GM19397 (cell line): ENCODE measurements at regions not wholly inside any gene's neighbourhood (a gene's known extent, or its start where the extent isn't known, plus 50 kb on each side); places are given as distances from the start of the nearest gene placed in this dataset.
A peak's percentile ranks its signal among the peaks of the same experiment; 100 is the strongest.
"Not testable (repeated sequence)": the region's sequence is repeated elsewhere in the genome, so short reads cannot be mapped to it uniquely, and the experiment has no call there.

Experiments used
- ATAC-seq: cut with Tn5 transposase; IDR thresholded peaks from one replicate; pipeline ENCODE4 v1.9.1; 2021; ENCODE audit warnings: mild to moderate bottlenecking, moderate library complexity; ENCODE audit not compliant: unreplicated experiment

DNA sequence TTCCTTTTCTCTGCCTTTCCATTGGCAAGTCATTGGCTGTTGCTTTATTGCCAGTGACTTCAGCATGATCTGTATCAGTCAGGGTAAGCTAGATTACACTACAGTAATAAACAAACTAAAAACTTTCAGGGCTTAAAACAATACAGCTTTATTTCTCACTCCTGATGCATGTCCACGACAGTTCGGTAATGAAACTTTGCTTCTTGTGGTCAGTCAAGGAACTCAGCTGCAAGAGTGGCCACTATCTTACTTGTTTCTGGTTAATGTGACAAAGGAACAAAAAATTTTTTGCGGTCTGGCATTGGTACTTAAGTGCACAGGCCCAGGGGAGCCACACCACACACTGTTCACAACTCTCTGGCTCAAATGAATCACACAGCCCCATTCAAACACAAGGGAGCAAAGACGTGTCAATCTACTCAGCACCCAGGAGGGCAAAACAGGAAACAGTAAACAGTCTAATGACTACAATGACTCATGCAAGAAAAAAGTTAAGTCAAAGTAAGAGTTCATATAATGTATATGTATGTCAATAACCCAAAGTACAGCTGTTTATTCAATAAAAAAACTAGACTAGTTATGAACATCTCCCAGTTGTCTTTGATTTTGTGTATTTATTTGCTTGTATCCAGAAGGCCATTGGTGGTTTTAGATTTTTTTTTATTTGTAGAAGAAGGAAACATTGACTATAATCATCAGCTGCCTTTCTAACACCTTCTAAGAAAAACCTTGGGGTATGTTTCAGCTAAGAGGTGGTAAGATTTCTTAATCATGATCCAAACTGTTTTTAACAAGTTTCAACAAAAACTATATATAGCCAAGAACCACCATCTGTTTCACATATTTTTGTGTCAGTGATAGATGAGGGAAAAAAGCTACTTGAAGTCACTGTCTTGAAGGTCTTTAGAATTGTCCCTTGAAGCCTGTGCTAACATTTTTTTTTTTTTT, 134.4 kb upstream of the FAM3C start:
- ATAC-seq: peak; percentile 99

DNA sequence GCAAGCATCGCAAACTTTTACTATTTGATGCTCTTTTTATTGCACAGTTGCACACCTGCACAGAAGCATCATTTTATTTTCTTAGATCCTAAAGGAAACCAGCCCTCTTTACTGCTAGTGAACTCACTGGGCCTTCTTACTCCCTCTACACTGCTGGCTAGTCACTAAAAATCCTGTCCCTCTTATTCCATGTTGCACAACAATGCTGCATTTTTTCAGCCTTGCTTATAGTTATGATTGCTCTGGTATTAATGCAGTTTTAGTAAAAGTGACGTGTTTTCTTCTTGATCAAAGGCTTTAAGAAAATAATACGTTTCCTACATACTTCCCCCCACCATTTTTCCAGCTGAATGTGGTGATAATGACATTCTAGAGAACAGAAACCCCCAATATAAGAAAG, 132.9 kb upstream of the FAM3C start:
- no peak for ATAC-seq

DNA sequence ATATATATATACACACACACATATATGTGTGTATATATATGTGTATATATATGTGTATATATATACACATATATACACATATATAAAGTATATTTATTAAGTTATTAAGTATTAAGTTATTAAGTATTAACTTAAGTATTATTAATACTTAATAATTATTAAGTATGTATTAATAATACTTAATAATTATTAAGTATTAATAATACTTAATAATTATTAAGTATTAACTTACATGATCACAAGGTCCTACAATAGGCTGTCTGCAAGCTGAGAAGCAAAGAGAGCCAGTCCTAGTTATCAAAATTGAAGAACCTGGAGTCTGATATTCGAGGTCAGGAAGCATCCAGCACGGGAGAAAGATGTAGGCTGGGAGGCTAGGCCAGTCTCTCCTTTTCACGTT, 130.1 kb upstream of the FAM3C start:
- not testable (repeated sequence) for ATAC-seq

DNA sequence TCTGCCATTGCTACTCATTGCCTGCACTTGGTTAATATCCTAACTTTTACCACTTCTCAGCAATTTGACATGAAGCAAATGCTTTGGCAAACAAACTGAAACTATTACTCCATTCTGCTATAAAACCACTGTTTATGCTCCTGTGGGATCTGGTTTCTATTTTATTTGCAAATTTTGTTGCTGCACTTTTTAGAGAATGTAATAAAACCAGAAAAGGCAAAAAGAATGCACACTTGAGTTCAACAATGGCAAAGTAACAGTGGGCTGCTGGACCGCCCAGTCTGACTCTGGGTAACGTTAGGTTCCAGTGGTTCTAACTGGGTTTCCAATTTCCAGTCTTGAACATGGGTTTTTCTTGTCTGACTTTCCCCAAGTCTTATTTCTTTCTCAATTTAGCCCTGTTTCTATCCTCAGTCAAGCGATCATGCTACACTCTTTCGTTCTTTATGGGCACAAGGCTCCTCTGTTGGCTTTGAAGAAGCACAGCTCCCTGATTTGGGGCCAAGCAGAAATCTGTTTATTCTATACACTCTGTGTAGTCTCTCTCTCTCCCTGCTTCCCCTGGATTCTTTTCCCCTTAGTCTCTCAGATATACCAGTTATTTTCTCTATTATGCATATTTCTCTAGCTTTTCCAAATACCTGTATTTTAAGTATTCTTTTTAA, 129.2 kb upstream of the FAM3C start:
- no peak for ATAC-seq

DNA sequence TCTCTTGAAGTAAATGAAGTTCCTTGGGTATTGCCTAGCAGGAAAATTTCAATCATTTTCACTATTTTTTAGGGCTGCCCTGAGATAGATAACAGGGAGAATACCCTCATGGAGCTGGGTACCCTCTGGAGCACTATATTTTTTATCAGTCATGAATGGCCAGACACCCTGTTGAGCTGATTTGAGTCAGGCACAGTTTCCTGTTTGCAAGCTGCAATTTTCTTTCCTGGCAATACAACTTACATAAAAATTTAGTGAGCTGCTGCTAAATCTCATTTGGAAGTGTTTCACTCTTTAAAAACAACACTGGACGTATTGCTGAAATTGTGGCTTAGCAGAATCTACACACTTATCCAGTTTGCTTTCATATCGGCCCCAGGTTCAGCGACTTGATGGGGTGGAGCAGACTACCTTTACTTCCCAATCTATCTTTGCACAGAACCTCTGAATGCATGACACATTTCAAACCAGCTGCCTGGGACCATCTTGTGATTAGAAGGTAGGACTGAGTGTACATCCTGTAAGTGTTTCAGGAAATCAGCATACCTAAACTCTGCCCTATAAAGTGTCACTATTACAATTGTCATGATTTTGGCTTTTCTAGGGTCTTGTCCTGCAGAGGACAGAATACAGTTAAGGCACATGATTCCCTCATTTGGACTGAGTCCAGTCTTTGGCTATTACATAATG, 125.7 kb upstream of the FAM3C start:
- ATAC-seq: no peak

DNA sequence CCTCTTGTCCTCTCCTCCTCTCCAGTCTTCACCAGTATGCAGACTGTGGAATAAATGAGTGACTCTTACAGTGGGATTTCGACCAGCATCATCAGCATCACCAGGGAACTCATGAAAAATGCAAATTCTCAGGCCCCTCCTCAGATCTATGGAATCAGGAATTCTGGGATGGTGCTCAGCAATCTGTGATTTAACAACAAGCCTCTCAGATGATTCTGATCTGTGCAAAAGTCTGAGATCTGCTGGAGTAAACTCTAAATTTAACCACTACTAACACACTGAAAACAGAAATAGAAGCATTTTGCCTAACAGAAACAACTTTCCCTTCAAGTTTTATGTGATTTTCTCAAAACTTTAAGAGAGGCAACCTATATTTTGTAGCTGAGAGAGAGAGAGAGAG, 124.8 kb upstream of the FAM3C start:
- ATAC-seq: no peak

DNA sequence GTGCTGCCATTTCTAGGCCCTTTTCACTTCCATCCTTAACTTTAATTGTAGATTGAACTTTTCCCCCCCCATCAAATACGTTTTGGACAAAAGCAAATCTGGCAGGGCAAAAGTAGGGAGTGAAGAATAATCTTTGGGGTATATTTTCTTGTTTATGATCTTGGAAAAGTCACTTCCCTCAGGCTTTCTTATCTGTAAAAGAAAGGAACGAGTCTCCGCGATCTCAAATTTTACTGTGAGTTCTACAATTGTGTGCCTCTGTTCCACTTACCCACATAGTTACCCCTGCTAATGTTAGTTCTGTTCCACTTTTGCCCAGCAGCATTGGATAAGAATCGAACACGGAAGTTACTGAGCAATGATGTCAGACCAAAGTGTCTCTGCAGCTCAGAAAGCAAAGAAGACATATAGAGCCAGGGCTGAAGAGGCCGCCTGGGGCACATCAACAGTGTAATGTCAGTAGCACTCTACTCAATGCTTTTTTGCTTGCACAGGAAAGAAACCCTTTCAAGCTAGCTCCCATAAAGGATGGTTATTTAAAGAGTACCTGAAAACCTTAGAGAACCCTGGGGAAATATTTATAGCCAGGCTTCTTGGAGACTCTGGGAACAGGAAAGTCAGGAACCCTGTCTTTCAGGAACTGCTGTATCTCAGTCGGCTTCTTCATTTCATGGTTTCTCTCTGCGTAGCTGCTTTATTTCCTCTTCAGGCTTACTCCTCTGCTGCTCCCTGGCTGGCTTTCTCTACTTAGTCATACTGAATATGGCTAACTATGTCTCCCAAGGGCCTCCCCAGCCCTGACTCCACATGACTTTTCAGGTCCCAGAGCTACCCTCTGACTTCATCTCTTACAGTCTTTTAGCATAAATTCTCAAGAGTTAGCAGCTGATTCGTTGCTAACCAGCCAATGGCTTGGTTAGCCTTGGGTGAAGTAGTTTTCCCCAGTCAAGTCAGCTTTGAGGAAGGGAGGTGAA, 123.7 kb upstream of the FAM3C start:
- ATAC-seq: peak; percentile 64

DNA sequence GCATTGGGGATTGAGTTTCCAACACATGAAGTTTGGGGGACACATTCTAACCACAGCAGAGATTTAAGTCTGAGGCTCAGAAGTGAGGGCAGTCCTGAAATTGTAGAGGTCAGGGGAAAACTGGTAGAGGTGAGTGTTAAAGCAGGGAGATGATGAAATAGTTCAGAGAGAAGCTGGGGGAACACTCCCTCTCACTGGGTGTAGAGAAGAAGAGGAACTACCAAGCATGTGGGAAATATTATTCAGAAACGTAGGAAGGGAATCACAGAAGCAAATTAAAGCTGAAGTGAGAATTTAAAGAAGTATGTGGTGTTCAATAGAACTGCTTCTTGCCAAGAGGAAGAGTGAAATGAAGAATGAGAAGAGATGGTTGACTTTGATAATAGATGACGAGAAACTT, 121.5 kb upstream of the FAM3C start:
- no peak for ATAC-seq

DNA sequence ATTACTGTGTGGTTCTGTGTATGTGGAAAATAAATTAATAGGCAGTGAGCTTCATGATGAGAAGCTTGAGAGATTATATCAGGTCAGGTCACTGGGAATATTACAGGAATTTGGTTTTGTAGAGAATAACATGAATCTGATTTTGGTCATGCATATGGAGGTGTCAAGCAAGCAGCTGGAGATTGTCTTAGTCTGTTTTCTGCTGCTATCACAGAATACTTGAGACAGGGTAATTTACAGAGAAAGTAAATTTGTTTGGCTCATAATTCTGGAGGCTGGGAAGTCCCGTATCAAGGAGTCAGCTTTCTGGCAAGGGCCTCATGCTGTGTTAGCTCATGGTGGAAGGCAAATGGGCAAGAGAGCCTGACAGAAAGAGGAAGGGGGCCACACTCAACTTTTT, 120.7 kb upstream of the FAM3C start:
- ATAC-seq: no peak

DNA sequence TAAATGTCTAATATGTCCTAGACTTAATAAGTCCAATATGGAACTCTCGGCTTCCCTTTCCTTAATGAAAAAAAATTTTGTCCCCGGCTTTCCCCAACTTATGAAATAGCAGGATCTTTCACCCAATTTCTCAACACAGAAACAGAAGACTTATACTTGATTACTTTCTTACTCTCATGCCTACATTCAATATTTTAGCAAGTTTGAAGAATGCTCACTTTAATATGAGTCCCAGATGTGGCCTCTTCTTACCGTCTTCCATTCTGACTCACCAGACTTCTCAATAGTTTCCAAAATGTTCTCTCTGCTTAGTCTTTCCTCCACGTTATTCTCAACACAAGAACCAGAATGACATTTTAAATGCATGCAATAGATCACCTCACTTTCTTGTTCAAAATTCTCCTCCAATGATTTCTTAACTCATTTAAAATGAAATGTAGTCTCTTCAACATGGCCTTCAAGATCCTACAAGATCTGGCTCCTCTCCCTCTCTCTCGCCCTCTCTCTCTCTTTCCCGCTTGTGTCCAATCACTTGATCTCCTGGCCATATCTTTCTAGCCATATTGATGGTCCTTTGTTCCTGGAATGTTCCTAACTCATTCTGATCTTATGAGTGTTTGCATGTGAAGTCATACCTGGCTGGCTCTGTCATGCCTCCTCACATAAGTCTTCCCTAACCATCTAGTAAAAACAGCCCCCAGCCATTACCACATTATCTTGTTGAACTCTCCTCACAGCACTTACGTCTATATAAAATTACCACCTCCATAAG, 119.7 kb upstream of the FAM3C start:
- no peak for ATAC-seq

DNA sequence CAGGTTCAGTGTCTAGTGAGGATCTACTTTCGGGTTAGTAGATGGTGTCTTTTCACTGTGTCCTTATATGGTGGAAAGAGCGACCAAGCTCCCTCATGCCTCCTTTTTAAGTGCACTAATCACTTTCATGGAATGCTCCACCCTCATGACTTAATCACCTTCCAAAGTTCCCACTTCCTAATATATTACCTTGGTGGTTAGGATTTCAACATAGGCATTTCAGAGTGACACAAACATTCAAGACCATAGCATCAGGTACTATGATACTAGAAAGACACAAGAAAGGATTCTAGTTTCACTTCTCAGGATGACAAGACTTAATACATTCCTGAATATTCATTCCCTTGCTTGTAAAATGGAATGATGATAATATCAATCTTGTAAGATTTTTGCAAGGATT, 119.1 kb upstream of the FAM3C start:
- no peak for ATAC-seq

DNA sequence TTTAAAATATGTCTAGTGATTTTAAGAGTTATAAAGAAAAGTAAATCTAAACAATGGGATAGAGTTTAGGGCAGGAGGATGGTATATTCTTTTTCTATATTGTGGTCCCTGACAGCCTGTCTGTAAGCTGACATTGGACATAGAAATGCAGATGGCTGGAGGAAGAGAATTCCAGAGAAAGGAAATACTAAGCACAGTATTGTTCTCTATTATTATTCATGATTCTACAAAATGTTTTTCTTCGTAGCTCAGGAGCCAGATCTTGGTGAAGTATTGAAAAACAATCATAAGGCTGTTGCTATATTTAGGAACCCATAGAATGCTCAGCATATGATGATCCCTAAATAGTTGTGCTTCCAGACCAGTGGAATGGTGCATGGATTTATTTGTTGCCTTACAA, 117.0 kb upstream of the FAM3C start:
- ATAC-seq: no peak

DNA sequence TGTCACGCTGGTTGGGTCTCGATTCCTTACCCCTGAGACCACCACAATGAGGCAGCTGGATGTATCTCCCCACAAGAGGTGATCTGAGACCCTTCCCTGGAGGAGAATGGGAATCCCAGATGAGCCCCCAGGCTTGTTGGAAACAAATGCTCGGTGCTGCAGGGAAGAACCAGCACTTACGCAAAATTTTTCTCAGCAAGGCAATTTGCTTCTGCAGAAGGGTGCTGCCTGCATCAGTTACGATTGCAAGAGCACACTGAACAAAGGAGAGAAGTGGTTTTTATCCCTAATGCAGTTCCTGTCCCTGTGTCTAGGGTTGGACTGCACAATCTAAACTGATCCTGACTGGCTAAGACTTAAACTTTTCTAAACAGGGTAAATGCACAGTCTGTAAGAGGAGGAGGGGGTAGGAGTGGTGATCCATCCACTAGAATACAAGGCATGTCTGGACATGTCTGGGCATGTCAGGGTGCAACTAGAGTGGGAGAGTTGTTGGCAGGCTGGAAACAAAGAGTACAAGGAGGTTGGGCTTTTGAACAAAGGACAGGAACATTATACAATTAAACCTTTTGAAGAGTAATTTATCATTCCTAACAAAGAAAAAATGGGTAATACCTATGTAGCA, 114.9 kb upstream of the FAM3C start:
- no peak for ATAC-seq

DNA sequence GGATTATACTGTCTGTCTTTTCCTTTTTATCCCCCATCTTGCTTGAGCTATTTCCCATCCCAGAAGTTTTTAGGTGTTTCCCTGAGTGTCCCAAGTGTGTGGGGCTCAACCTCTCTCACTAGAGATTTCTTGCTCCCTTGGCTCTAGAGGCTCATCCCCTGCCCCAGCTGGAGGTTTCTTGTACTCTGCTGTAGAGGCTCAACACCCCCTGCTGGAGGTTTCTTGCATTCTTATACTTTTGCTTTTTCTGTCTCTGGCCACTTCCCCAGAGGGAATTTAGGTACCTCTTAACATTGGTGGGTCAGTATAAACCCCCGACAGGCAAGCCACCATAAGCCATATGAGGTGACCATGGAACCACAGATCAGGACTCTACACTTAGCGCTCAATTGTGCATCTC, 114.2 kb upstream of the FAM3C start:
- ATAC-seq: no peak

DNA sequence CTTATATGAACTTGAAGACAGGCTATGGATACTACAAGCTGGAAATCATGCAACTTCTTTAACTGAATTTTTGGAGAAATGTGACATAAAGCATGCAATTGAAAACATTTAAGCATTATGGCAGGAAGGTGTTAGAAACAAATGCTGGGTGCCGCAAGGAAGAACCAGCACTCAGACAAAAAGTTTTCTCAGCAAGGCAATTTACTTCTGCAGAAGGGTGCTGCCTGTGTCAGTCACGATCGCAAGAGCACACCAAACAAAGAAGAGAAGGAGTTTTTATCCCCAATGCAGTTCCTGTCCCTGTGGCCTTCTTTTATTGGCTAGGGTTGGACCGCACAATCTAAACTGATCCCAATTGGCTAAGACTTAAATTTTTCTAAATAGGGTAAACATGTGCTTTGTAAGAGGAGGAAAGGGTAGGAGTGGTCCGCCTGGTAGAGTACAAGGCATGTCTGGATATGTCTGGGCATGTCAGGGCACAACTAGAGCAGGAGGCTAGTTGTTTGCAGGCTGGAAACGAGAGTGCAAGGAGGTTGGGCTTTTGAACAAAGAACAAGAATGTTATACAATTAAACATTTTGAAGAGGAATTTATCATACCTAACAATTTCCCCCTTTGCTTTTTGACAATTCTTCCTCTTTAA, 109.6 kb upstream of the FAM3C start:
- ATAC-seq: no peak

DNA sequence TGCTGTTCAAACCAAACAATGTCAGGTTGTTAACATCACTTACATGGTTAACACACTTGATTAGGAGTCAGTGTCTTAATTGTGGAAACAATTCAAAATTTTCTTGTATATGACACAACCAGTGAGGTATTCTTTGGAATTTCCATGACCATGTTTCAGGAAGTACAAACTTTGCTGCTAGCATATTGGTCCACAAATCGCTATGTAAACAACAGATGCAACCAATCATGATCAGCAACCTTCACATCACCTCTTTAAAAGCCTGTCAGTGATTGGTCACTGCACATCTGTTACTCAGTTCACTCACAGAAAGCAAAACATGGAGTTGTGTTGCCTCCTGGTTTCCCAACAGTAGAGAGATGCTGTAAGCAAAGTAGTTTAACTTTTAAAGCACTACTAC, 108.9 kb upstream of the FAM3C start:
- ATAC-seq: no peak

DNA sequence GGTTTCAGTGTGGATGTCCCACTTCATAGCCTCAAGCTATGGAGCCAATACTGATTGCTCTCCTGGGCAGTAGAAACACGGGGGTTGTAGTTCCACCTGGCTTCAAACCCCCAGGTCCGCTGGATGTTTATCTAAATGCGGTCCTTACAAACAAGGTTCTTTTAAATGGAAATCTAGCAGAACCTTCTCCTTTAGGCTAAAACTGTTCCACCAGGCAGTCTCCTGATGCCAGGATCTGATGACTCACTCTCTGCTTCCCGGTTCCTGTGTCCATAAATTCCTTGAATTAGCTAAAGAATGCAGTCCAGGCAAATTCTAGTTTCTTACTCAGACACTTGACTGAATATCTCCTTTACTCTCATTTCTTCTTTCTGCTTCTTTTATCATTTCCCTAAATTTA, 108.4 kb upstream of the FAM3C start:
- no peak for ATAC-seq

DNA sequence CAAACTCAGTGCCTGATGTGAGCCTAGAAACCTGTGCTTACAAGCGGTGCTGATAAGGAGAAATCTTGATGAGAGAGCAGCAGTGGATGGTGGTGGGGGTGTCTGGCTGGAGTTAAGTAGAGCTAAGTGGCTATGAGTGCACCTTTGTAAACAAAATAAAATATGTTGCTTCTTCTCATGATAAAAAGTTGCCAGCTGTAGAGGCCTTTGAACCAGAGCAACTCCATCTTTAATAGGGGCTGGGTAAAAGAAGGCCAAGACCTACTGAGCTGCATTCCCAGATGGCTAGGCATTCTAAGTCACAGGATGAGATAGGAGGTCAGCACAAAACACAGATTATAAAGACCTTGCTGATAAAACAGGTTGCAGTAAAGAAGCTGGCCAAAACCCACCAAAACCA, 107.6 kb upstream of the FAM3C start:
- no peak for ATAC-seq

DNA sequence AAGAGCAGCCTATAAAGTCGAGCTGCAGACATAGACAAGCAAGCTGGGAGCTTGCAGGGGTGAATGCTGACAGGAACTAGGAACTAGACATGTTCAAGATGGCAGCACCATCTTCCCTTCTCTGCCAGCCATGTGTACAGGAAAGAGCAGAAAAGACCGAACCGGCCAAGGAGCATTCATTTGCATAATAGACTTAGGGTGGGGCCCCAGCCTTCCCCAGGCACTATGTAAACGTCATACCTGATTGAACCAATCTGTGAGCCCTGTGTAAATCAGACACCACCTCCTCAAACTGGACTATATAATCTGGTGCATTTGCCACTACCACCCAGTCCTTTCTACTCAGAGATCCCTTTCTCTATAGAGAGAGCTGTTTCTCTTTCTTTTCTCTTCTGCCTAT, 106.9 kb upstream of the FAM3C start:
- no peak for ATAC-seq
